Spleen (tissue), 11 donors: ENCODE measurements at regions not wholly inside any gene's neighbourhood (a gene's known extent, or its start where the extent isn't known, plus 50 kb on each side); places are given as distances from the start of the nearest gene placed in this dataset.
"Not testable (repeated sequence)": the region's sequence is repeated elsewhere in the genome, so short reads cannot be mapped to it uniquely, and the experiment has no call there.

Experiments
- DNase-seq: peaks from one replicate; pipeline ENCODE4 v3.0.0-alpha.2; 2020
- H3K27ac ChIP-seq, 8 donors: fragments of 200-600 bp; sonication (generic) in 7 of 8; 1 replicate in 4 of 8; 2 replicates in 4 of 8; pipeline versions ENCODE4 v1.5.0 to v1.8.0; 2016 to 2021; ENCODE audit warnings: inconsistent platforms in 4 of 8, mild to moderate bottlenecking in 4 of 8, moderate library complexity in 1 of 8
- H3K27me3 ChIP-seq, 7 donors: fragments of 200-600 bp; sonication (generic) in 6 of 7; replicated peaks in 1 of 7; 1 replicate in 4 of 7; 2 replicates in 3 of 7; pipeline versions ENCODE4 v1.5.0 to v1.8.0; 2016 to 2021; ENCODE audit warnings: inconsistent platforms in 3 of 7, mild to moderate bottlenecking in 1 of 7
- H3K36me3 ChIP-seq, 6 donors: fragments of 200-600 bp; sonication (generic) in 5 of 6; 1 replicate in 4 of 6; 2 replicates in 2 of 6; pipeline versions ENCODE4 v1.5.0 to v1.8.0; 2016 to 2021; ENCODE audit warnings: inconsistent platforms in 2 of 6
- H3K4me1 ChIP-seq, 6 donors: fragments of 200-600 bp; sonication (generic) in 5 of 6; 1 replicate in 3 of 6; 2 replicates in 3 of 6; pipeline versions ENCODE4 v1.5.0 to v1.8.0; 2016 to 2021; ENCODE audit warnings: inconsistent platforms in 3 of 6
- H3K4me3 ChIP-seq, 8 donors: fragments of 200-600 bp; sonication (generic) in 7 of 8; 1 replicate in 4 of 8; 2 replicates in 4 of 8; pipeline versions ENCODE4 v1.5.0 to v1.8.0; 2016 to 2021; ENCODE audit warnings: inconsistent platforms in 4 of 8, mild to moderate bottlenecking in 4 of 8, moderate library complexity in 2 of 8
- H3K9me3 ChIP-seq, 8 donors: fragments of 200-600 bp; sonication (generic) in 7 of 8; 1 replicate in 4 of 8; 2 replicates in 4 of 8; pipeline versions ENCODE4 v1.5.0 to v1.8.0; 2016 to 2021; ENCODE audit warnings: inconsistent platforms in 4 of 8
- CTCF ChIP-seq, 11 experiments: fragments of 200-600 bp in 7 of 11; fragments of 450-650 bp in 4 of 11; sonication (generic) in 4 of 11; IDR thresholded peaks in 8 of 11; conservative IDR thresholded peaks in 3 of 11; 1 replicate in 7 of 11; 2 replicates in 4 of 11; pipeline versions ENCODE4 v1.4.0 to v1.8.0; 2016 to 2021; ENCODE audit warnings: antibody characterized with exemption in 11 of 11, inconsistent platforms in 4 of 11, mild to moderate bottlenecking in 1 of 11
- POLR2A ChIP-seq, 3 donors: fragments of 450-650 bp; IDR thresholded peaks; one replicate each; pipeline ENCODE4 v1.5.1; 2017; ENCODE audit warnings: antibody characterized with exemption in 3 of 3, mild to moderate bottlenecking in 1 of 3
- POLR2AphosphoS5 ChIP-seq, 3 donors: sonication (generic); formaldehyde crosslinking; IDR thresholded peaks; one replicate each; pipeline ENCODE4 v1.5.1; 2017; ENCODE audit warnings: antibody characterized with exemption in 3 of 3
- WGBS, 5 donors: extraction: QIAGEN DNeasy Blood & Tissue Kit in 3 of 5; methylation state at CpG; one replicate each; pipeline versions ENCODE4 v1.1.5 to v1.1.7; 2013 to 2018; 5-methylcytosine and 5-hydroxymethylcytosine counted together
- intact Hi-C: fragments of 100-400 bp; cut with DNase I; formaldehyde crosslinking; loops from one replicate; pipeline ENCODE4 v1.15.0; 2023; ENCODE audit warnings: low total_unique reads
- donor health status: healthy with polysubstance abuse.
- donor health status: DM: no; HTN: no; CAD: no; lungs with moderate emphysema.
- donor health status: DM: no; HTN: no; CAD: no.
- donor health status: Bipolar disorder and iron deficiency.
- donor health status: healthy.
- donor health status: DM: no; HTN: no; CAD: no.
- donor health status: DM: yes; HTN: yes; CAD: no.

GRCh38 chr2:49619804-49620203, 465.5 kb upstream of the FSHR start:
- Histone ChIP-seq H3K27ac (no peak overlapping the region), H3K4me1 (no peaks in the 10 kb centered on the region), H3K4me3 (no peak overlapping the region), H3K27me3 (no peaks in the 10 kb centered on the region), H3K9me3 (no peaks in the 10 kb centered on the region), H3K36me3 (no peaks in the 10 kb centered on the region)
- 89 to 96% (median 91%) methylated on average over 3 of the region's 3 CpGs for WGBS, 5 donors
- DNase-seq, result no peak
- intact Hi-C loops, result no loop called here
- TF ChIP-seq POLR2AphosphoS5 (IDR thresholded peaks at IDR 0.05) (no peak), CTCF (IDR thresholded peaks at IDR 0.05 in 8 of 11, conservative IDR thresholded peaks at IDR 0.05 in 3 of 11) (no peak), POLR2A (IDR thresholded peaks at IDR 0.05) (no peak)

- 34 to 70% (median 68%) methylated on average over 3 of the region's 3 CpGs for WGBS, 5 donors
- Histone ChIP-seq H3K36me3 (no peaks in the 10 kb centered on the region), H3K4me1 (no peaks in the 10 kb centered on the region), H3K4me3 (no peak overlapping the region), H3K27me3 (no peaks in the 10 kb centered on the region), H3K9me3 (no peaks in the 10 kb centered on the region), H3K27ac (no peak overlapping the region)
- intact Hi-C loops, result no loop called here
- TF ChIP-seq POLR2AphosphoS5 (IDR thresholded peaks at IDR 0.05) (no peak), CTCF (IDR thresholded peaks at IDR 0.05 in 8 of 11, conservative IDR thresholded peaks at IDR 0.05 in 3 of 11) (no peak), POLR2A (IDR thresholded peaks at IDR 0.05) (no peak)
- no peak for DNase-seq
Observed at GRCh38 chr2:49618491-49618890, 464.2 kb upstream of the FSHR start.

- H3K9me3 ChIP-seq, result peaks cover 0 to under 1% (median 0%) of the 10 kb centered on the region in 8 donors
- DNase-seq, result no peak
- intact Hi-C loops, result no loop called here
- no peaks in the 10 kb centered on the region for H3K27me3 ChIP-seq
- H3K36me3 ChIP-seq, result no peaks in the 10 kb centered on the region
- H3K4me3 ChIP-seq, result no peak overlapping the region
- no peak overlapping the region for H3K27ac ChIP-seq
- no peaks in the 10 kb centered on the region for H3K4me1 ChIP-seq
- WGBS, 5 donors, result 5 to 17% (median 8%) methylated on average over 2 of the region's 2 CpGs
- TF ChIP-seq POLR2A (IDR thresholded peaks at IDR 0.05) (no peak), CTCF (IDR thresholded peaks at IDR 0.05 in 8 of 11, conservative IDR thresholded peaks at IDR 0.05 in 3 of 11) (no peak), POLR2AphosphoS5 (IDR thresholded peaks at IDR 0.05) (no peak)
Observed at GRCh38 chr2:49616800-49617199, 462.5 kb upstream of the FSHR start.

GRCh38 chr2:49611796-49612195, 457.5 kb upstream of the FSHR start:
- H3K36me3 ChIP-seq, DNase-seq, H3K27ac ChIP-seq, H3K4me1 ChIP-seq, H3K27me3 ChIP-seq, intact Hi-C loops, H3K9me3 ChIP-seq, H3K4me3 ChIP-seq: not testable (repeated sequence)
- WGBS, 5 donors, result 73 to 79% (median 77%) methylated on average over 5 of the region's 5 CpGs

GRCh38 chr2:49600524-49600923, 446.2 kb upstream of the FSHR start:
- Histone ChIP-seq H3K4me1 (no peaks in the 10 kb centered on the region), H3K27ac (no peak overlapping the region), H3K4me3 (no peak overlapping the region), H3K27me3 (no peaks in the 10 kb centered on the region), H3K36me3 (no peaks in the 10 kb centered on the region), H3K9me3 (no peaks in the 10 kb centered on the region)
- intact Hi-C loops, result no loop called here
- no peak for TF ChIP-seq CTCF (IDR thresholded peaks at IDR 0.05 in 8 of 11, conservative IDR thresholded peaks at IDR 0.05 in 3 of 11)
- DNase-seq, result no peak
- WGBS, 5 donors, result 80 to 88% (median 83%) methylated on average over 3 of the region's 3 CpGs
